Upper lobe of left lung (tissue), 6 donors: ENCODE measurements at regions not wholly inside any gene's neighbourhood (a gene's known extent, or its start where the extent isn't known, plus 50 kb on each side); places are given as distances from the start of the nearest gene placed in this dataset.

ENCODE experiments used
- ATAC-seq, 2 donors: fragments of 200-7000 bp; cut with Tn5 transposase; one replicate each; pipeline ENCODE4 v1.9.1; 2022; ENCODE audit warnings: mild to moderate bottlenecking in 2 of 2, moderate library complexity in 2 of 2; ENCODE audit not compliant: low FRiP score in 2 of 2
- DNase-seq, 2 donors: peaks; one replicate each; pipeline ENCODE4 v3.0.0-alpha.2; 2019 to 2020
- H3K27ac ChIP-seq, 4 donors: fragments of 200-600 bp; sonication (generic); one replicate each; pipeline ENCODE4 v1.5.1; 2016 to 2019
- H3K27me3 ChIP-seq, 4 donors: fragments of 200-600 bp; sonication (generic); one replicate each; pipeline ENCODE4 v1.5.1; 2017 to 2019
- H3K36me3 ChIP-seq, 4 donors: fragments of 200-600 bp; sonication (generic); one replicate each; pipeline ENCODE4 v1.5.1; 2016 to 2019
- H3K4me1 ChIP-seq, 4 donors: fragments of 200-600 bp; sonication (generic); one replicate each; pipeline ENCODE4 v1.5.1; 2018 to 2019
- H3K4me3 ChIP-seq, 4 donors: fragments of 200-600 bp; sonication (generic); one replicate each; pipeline ENCODE4 v1.5.1; 2017 to 2019; ENCODE audit warnings: mild to moderate bottlenecking in 2 of 4, moderate library complexity in 1 of 4
- H3K9me3 ChIP-seq, 4 donors: fragments of 200-600 bp; sonication (generic); one replicate each; pipeline ENCODE4 v1.5.1; 2018 to 2019
- EP300 ChIP-seq, 4 donors: sonication (generic); formaldehyde crosslinking; IDR thresholded peaks; one replicate each; pipeline ENCODE4 v1.5.1; 2017; ENCODE audit warnings: antibody characterized with exemption in 4 of 4, control low read depth in 2 of 4
- POLR2A ChIP-seq, 4 donors: fragments of 450-650 bp; IDR thresholded peaks; one replicate each; pipeline ENCODE4 v1.5.1; 2016 to 2017; ENCODE audit warnings: antibody characterized with exemption in 4 of 4, mild to moderate bottlenecking in 2 of 4
- POLR2AphosphoS5 ChIP-seq, 2 donors: sonication (generic); formaldehyde crosslinking; IDR thresholded peaks; one replicate each; pipeline ENCODE4 v1.5.1; 2017; ENCODE audit warnings: antibody characterized with exemption in 2 of 2
- WGBS, 2 donors: methylation state at CpG; one replicate each; pipeline ENCODE4 v1.1.5; 2017 to 2018; 5-methylcytosine and 5-hydroxymethylcytosine counted together
- TF ChIP-seq, protein P1 (sequence below), 6 experiments: fragments of 450-650 bp in 4 of 6; fragments of 200-600 bp in 2 of 6; sonication (generic) in 2 of 6; IDR thresholded peaks; one replicate each; pipeline ENCODE4 v1.5.1; 2016 to 2019; ENCODE audit warnings: antibody characterized with exemption in 6 of 6
- donor health status: DM: no; HTN: no; CAD: no; lungs with moderate emphysema.
- donor health status: DM: no; HTN: yes; CAD: no; lungs with severe emphysema.

DNA sequence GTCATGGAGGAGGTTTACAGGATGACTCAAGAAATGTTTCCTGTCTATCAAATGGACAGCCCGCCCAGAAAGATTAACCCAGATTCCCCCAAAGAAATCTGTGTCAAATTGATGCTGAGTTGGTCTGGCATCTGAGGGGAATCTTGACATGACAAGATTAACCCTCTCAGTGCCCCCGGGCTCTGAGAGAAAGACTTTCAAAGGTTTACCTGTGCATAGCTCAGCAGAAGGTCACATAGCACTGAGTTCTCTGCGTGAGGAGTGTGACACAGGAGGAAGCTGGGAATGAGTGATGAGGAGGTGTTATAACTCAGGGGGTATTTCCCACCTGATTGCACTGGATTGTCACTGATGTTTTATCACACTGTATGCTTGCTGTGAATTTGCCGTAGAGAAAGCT lies 601.2 kb downstream of the DHX35 start:
- Histone ChIP-seq H3K4me1 (no peaks in the 10 kb centered on the region), H3K36me3 (no peaks in the 10 kb centered on the region), H3K9me3 (no peaks in the 10 kb centered on the region), H3K27me3 (no peaks in the 10 kb centered on the region), H3K27ac (no peak overlapping the region), H3K4me3 (no peak overlapping the region)
- 74 to 75% methylated on average over 4 of the region's 4 CpGs for WGBS, 2 donors
- ATAC-seq (no peak), DNase-seq (no peak)
- TF ChIP-seq, protein P1, sequence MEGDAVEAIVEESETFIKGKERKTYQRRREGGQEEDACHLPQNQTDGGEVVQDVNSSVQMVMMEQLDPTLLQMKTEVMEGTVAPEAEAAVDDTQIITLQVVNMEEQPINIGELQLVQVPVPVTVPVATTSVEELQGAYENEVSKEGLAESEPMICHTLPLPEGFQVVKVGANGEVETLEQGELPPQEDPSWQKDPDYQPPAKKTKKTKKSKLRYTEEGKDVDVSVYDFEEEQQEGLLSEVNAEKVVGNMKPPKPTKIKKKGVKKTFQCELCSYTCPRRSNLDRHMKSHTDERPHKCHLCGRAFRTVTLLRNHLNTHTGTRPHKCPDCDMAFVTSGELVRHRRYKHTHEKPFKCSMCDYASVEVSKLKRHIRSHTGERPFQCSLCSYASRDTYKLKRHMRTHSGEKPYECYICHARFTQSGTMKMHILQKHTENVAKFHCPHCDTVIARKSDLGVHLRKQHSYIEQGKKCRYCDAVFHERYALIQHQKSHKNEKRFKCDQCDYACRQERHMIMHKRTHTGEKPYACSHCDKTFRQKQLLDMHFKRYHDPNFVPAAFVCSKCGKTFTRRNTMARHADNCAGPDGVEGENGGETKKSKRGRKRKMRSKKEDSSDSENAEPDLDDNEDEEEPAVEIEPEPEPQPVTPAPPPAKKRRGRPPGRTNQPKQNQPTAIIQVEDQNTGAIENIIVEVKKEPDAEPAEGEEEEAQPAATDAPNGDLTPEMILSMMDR (IDR thresholded peaks at IDR 0.05): no peak
- TF ChIP-seq POLR2AphosphoS5 (IDR thresholded peaks at IDR 0.05): no peak

DNA sequence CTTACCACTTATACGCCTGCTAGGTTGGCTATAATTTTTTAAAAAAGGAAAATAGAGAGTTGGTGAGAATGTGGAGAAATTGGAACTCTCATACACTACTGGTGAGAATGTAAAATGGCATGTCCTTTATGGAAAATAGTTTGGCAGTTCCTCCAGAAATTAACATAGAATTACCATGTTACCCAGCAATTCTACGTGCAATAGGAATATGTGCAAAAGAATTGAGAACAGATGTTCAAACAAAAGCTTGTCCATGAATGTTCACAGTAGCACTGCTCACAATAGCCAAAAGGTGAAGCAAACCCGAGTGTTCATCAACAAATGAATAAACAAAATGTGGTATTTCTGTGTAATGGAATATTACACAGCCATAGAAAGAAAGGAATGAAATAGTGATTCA lies 592.2 kb downstream of the DHX35 start:
- Histone ChIP-seq H3K4me3 (no peak overlapping the region), H3K4me1 (peaks cover 0 to 11% (median 0%) of the 10 kb centered on the region in 4 donors), H3K27me3 (no peaks in the 10 kb centered on the region), H3K27ac (no peak overlapping the region), H3K9me3 (no peaks in the 10 kb centered on the region), H3K36me3 (no peaks in the 10 kb centered on the region)
- no peak for TF ChIP-seq EP300 (IDR thresholded peaks at IDR 0.05)
- TF ChIP-seq, protein P1 (IDR thresholded peaks at IDR 0.05): no peak
- no peak for TF ChIP-seq POLR2A (IDR thresholded peaks at IDR 0.05)
- TF ChIP-seq POLR2AphosphoS5 (IDR thresholded peaks at IDR 0.05): no peak
- WGBS, 2 donors: 83 to 93% methylated on average over 3 of the region's 3 CpGs
- ATAC-seq: no peak
- no peak for DNase-seq

DNA sequence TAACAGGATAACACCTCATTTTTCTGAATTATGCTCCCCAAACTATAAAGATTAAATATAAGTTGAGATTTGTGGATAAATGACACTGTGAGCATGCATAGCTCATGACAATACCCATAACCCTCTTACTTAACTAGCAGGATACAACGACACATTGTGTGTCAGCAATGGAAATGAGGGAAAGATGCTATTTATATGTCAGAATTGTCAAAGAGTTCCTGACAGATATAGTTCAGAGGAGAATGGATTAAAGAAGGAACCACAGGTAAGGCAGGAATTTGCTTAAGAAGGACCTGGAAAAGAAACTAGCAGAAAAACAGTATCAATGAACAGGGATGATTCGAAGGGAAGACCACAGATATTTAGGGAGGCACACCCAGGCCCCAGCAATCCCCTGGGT lies 591.0 kb downstream of the DHX35 start:
- Histone ChIP-seq H3K4me3 (no peak overlapping the region), H3K9me3 (no peaks in the 10 kb centered on the region), H3K36me3 (no peaks in the 10 kb centered on the region), H3K4me1 (peaks cover 0 to 11% (median 0%) of the 10 kb centered on the region in 4 donors), H3K27me3 (no peaks in the 10 kb centered on the region), H3K27ac (no peak overlapping the region)
- DNase-seq (no peak), ATAC-seq (no peak)
- WGBS, 2 donors: 78 to 83% methylated on average over 2 of the region's 2 CpGs
- no peak for TF ChIP-seq POLR2A (IDR thresholded peaks at IDR 0.05)
- no peak for TF ChIP-seq EP300 (IDR thresholded peaks at IDR 0.05)
- no peak for TF ChIP-seq POLR2AphosphoS5 (IDR thresholded peaks at IDR 0.05)
- TF ChIP-seq, protein P1 (IDR thresholded peaks at IDR 0.05): no peak

DNA sequence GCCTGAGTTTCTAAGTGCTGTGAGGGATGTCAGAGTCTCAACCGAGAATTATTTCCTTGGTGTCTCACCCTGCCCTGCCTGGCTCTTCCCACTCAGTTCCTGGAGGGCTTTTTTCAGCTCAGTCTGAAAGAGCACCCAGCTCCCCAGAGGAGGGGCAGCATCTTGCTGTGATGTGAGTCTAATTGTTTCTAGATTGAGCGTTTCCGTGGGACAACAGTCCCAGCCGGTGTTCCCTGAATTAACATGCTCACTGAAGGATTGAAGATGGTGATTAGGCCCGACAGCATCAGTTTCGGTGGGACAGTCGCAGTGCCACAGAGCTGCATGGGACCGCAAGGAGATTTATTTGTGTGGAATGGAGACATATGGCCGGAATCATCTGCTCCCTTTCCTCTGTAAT lies 587.6 kb downstream of the DHX35 start:
- 86% methylated on average over 9 of the region's 9 CpGs for WGBS, 2 donors

More for the DNA sequence above, 587.6 kb downstream of the DHX35 start:
- no peak overlapping the region for H3K4me3 ChIP-seq
- H3K9me3 ChIP-seq: no peaks in the 10 kb centered on the region
- ATAC-seq (no peak), DNase-seq (no peak)
- no peak overlapping the region for H3K27ac ChIP-seq
- TF ChIP-seq, protein P1 (IDR thresholded peaks at IDR 0.05): no peak
- TF ChIP-seq POLR2AphosphoS5 (IDR thresholded peaks at IDR 0.05): no peak
- TF ChIP-seq EP300 (IDR thresholded peaks at IDR 0.05): no peak
- no peak for TF ChIP-seq POLR2A (IDR thresholded peaks at IDR 0.05)
- no peaks in the 10 kb centered on the region for H3K36me3 ChIP-seq
- no peaks in the 10 kb centered on the region for H3K27me3 ChIP-seq
- peaks cover 0 to 11% (median 0%) of the 10 kb centered on the region in 4 donors for H3K4me1 ChIP-seq
